ENCODE measurements at regions not wholly inside any gene's neighbourhood (a gene's known extent, or its start where the extent isn't known, plus 50 kb on each side); places are given as distances from the start of the nearest gene placed in this dataset.

DNA sequence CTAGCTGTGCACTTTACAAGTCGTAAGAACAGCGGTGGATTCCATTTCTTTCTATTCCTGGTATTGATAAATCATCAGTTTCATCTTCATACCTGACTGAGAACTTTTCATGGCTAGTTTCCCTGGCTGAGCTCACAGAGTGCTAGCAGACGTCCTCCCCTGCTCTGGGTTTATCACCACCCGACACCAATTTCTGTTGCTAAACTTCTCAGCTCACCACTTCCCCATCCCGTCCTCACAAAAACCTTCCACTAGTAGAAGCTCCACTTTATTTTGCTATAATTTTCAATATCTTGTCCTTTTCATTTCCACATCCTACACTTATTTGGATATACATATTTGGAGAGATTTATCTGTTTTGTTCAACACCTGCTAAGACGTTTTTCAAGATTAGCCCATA, 869.4 kb upstream of the FRG1 start:
- Mint-ChIP-seq H3K27me3 (ENCODE audit: low read depth) (peaks cover 11% of the 10 kb centered on the region), H3K36me3 (ENCODE audit: low read depth) (no peaks in the 10 kb centered on the region), H3K27ac (no peak overlapping the region), H3K4me1 (no peaks in the 10 kb centered on the region), H3K4me3 (no peak overlapping the region), H3K9me3 (peaks cover 6% of the 10 kb centered on the region)
- TF ChIP-seq, protein P1, sequence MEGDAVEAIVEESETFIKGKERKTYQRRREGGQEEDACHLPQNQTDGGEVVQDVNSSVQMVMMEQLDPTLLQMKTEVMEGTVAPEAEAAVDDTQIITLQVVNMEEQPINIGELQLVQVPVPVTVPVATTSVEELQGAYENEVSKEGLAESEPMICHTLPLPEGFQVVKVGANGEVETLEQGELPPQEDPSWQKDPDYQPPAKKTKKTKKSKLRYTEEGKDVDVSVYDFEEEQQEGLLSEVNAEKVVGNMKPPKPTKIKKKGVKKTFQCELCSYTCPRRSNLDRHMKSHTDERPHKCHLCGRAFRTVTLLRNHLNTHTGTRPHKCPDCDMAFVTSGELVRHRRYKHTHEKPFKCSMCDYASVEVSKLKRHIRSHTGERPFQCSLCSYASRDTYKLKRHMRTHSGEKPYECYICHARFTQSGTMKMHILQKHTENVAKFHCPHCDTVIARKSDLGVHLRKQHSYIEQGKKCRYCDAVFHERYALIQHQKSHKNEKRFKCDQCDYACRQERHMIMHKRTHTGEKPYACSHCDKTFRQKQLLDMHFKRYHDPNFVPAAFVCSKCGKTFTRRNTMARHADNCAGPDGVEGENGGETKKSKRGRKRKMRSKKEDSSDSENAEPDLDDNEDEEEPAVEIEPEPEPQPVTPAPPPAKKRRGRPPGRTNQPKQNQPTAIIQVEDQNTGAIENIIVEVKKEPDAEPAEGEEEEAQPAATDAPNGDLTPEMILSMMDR (IDR thresholded peaks at IDR 0.05; ENCODE audit: unreplicated experiment in 3 of 3) = no peak

DNA sequence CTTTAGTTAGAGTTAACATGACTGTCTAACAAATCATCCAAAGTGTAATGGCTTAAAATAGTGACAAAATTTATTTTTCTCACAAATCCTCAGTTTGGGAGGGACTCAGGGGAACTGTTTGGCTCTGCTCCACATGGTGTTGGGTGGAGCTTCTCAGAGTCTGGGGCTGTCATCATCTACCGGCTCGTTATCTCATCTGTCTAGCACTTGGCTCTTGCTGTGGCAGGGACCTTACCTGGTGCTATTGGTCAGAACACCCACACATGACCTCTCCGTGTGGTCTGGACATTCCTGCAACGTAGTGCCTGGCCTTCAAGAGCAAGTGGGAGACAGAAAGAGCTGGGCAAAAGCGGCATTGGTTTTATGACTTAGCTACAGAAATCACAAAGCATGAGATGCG, 866.9 kb upstream of the FRG1 start:
- peaks cover 9% of the 10 kb centered on the region for H3K27me3 Mint-ChIP-seq (ENCODE audit: low read depth)
- TF ChIP-seq, protein P1 (IDR thresholded peaks at IDR 0.05; ENCODE audit: unreplicated experiment in 3 of 3) = no peak
- H3K9me3 Mint-ChIP-seq = peaks cover 6% of the 10 kb centered on the region
- H3K27ac Mint-ChIP-seq = no peak overlapping the region
- no peak overlapping the region for H3K4me3 Mint-ChIP-seq
- no peaks in the 10 kb centered on the region for H3K36me3 Mint-ChIP-seq (ENCODE audit: low read depth)
- H3K4me1 Mint-ChIP-seq = no peaks in the 10 kb centered on the region

DNA sequence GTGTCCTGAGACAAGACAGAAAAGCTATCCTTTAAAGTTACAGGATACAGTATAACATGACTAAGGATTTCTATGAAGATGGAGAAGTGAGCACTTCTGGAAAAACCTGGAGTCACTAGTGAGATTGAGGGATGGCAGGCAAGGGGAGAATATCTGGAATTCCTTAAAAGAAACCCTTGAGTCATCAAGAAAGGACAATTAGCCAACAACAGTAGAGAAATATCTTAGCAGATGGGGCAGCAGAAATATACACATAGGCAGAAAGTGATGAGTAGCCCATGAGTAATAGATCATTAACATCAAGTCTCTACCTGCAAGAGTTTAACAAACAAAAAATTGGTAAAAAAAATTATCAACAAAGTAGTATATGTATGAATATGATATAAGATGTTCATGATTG, 858.8 kb upstream of the FRG1 start:
- Mint-ChIP-seq H3K4me1 (no peaks in the 10 kb centered on the region), H3K9me3 (no peaks in the 10 kb centered on the region), H3K27ac (no peak overlapping the region), H3K36me3 (ENCODE audit: low read depth) (no peaks in the 10 kb centered on the region), H3K4me3 (no peak overlapping the region), H3K27me3 (ENCODE audit: low read depth) (no peaks in the 10 kb centered on the region)
- TF ChIP-seq, protein P1 (IDR thresholded peaks at IDR 0.05; ENCODE audit: unreplicated experiment in 3 of 3) = no peak

DNA sequence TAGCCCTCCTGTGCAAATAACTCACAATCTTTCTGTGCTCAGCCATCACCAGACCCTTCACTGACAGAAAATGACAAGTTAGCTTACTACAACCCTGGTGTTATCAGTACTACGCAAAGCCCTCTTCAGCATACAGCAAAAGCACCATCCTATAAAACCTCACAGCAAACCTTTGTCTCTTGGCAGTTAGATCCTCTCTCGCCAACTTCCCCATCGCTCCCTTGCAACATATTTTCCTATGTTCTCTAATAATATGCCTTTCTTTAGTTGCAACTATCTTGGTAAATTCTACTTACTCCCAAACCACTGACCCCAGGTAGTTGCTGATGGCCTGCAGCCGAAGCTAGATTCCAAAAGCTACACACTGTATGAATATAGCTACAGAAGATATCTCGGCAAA, 856.9 kb upstream of the FRG1 start:
- Mint-ChIP-seq H3K9me3 (no peaks in the 10 kb centered on the region), H3K4me1 (no peaks in the 10 kb centered on the region), H3K4me3 (no peak overlapping the region), H3K27me3 (ENCODE audit: low read depth) (no peaks in the 10 kb centered on the region), H3K27ac (no peak overlapping the region), H3K36me3 (ENCODE audit: low read depth) (no peaks in the 10 kb centered on the region)
- TF ChIP-seq, protein P1 (IDR thresholded peaks at IDR 0.05; ENCODE audit: unreplicated experiment in 3 of 3) = no peak

DNA sequence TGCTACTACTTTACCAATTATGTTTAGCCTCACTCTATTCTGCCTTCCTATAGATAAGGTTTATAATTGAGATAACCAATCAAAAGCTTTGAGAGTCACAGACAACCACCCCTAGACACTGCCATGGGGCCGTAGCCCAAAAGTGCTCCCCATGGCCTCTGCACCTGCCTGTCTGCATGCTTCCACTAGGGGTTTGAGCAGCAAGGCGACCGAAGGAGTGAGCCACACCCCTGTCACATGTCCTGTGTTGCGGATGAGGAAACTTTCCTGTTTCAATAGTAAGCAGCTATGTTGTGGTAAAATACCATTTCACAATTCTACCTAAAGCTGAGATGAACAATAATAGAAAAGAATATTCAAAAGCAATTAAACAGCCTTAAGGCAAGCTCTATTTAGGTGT, 856.0 kb upstream of the FRG1 start:
- H3K9me3 Mint-ChIP-seq = no peaks in the 10 kb centered on the region
- H3K4me1 Mint-ChIP-seq = no peaks in the 10 kb centered on the region
- H3K4me3 Mint-ChIP-seq = no peak overlapping the region
- H3K27me3 Mint-ChIP-seq (ENCODE audit: low read depth) = no peaks in the 10 kb centered on the region
- no peak overlapping the region for H3K27ac Mint-ChIP-seq
- H3K36me3 Mint-ChIP-seq (ENCODE audit: low read depth) = no peaks in the 10 kb centered on the region
- TF ChIP-seq, protein P1 (IDR thresholded peaks at IDR 0.05; ENCODE audit: unreplicated experiment in 3 of 3) = no peak

DNA sequence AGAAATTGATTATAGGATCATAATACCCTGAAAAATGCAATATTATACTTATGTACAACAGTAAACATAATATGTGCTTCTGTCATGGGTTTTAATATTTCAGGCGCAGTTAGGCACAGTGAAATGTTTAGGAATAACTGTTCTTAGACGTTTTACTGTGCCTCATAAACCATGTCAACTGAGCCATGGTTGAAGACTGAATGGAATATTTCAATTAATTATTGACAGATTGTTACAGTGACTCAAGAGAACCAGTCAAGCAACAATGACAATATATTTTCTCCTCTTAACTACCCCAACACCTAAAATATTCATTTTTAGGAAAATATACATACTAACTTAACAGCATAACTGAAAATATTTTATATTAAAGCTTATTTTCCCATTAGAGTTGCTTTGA, 852.7 kb upstream of the FRG1 start:
- TF ChIP-seq, protein P1 (IDR thresholded peaks at IDR 0.05; ENCODE audit: unreplicated experiment in 3 of 3) = no peak
- H3K27ac Mint-ChIP-seq = no peak overlapping the region
- H3K4me1 Mint-ChIP-seq = no peaks in the 10 kb centered on the region
- H3K9me3 Mint-ChIP-seq = no peaks in the 10 kb centered on the region
- H3K36me3 Mint-ChIP-seq (ENCODE audit: low read depth) = no peaks in the 10 kb centered on the region
- no peak overlapping the region for H3K4me3 Mint-ChIP-seq
- H3K27me3 Mint-ChIP-seq (ENCODE audit: low read depth) = no peaks in the 10 kb centered on the region

All from nephron (organoid).